ENCODE measurements at regions not wholly inside any gene's neighbourhood (a gene's known extent, or its start where the extent isn't known, plus 50 kb on each side); places are given as distances from the start of the nearest gene placed in this dataset.

DNA sequence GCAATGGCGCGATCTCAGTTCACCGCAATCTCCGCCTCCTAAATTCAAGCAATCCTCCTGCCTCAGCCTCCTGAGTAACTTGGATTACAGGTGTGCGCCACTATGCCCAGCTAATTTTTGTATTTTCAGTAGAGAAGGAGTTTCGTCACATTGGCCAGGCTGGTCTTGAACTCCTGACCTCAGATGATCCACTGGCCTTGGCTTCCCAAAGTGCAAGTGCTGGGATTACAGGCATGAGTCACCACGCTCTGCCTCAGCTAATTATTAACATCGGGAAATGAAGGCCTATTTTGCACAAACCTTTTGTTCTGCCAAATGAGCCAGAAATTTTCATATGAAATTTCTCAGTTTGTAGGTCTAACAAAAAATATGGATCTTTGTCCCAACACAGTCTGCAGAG, 106.7 kb upstream of the ODAD2 start:
- no peak for TF ChIP-seq EP300 (IDR thresholded peaks at IDR 0.05; ENCODE audit: borderline replicate concordance in 1 of 2, low read depth in 1 of 2, low read length in 1 of 2)
- TF ChIP-seq, protein P1, sequence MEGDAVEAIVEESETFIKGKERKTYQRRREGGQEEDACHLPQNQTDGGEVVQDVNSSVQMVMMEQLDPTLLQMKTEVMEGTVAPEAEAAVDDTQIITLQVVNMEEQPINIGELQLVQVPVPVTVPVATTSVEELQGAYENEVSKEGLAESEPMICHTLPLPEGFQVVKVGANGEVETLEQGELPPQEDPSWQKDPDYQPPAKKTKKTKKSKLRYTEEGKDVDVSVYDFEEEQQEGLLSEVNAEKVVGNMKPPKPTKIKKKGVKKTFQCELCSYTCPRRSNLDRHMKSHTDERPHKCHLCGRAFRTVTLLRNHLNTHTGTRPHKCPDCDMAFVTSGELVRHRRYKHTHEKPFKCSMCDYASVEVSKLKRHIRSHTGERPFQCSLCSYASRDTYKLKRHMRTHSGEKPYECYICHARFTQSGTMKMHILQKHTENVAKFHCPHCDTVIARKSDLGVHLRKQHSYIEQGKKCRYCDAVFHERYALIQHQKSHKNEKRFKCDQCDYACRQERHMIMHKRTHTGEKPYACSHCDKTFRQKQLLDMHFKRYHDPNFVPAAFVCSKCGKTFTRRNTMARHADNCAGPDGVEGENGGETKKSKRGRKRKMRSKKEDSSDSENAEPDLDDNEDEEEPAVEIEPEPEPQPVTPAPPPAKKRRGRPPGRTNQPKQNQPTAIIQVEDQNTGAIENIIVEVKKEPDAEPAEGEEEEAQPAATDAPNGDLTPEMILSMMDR (IDR thresholded peaks at IDR 0.05): no peak
- no peak for TF ChIP-seq JUND (IDR thresholded peaks at IDR 0.05)
- TF ChIP-seq EZH2phosphoT487 (IDR thresholded peaks at IDR 0.05; ENCODE audit: borderline replicate concordance, low read depth): no peak
- no peak for TF ChIP-seq CHD2 (IDR thresholded peaks at IDR 0.05; ENCODE audit: low read length, partially characterized antibody)
- TF ChIP-seq RFX5 (IDR thresholded peaks at IDR 0.05; ENCODE audit: low read length): no peak
